Stimulated activated CD8-positive, alpha-beta memory T cell treated with anti-CD3 and anti-CD28 coated beads, Interleukin-4, amount 100 ng/mL, for 48 hours (primary cell): ENCODE measurements at regions not wholly inside any gene's neighbourhood (a gene's known extent, or its start where the extent isn't known, plus 50 kb on each side); places are given as distances from the start of the nearest gene placed in this dataset.
"Not testable (repeated sequence)": the region's sequence is repeated elsewhere in the genome, so short reads cannot be mapped to it uniquely, and the experiment has no call there.

Source experiments
- DNase-seq: peaks from one replicate; pipeline ENCODE4 v3.0.0-alpha.2; 2020

GRCh38 chr3:178349218-178349596 lies 187.0 kb upstream of the KCNMB2 start:
- DNase-seq = not testable (repeated sequence)

- no peak for DNase-seq
Measured at GRCh38 chr3:178350763-178351162, 185.5 kb upstream of the KCNMB2 start.

DNA sequence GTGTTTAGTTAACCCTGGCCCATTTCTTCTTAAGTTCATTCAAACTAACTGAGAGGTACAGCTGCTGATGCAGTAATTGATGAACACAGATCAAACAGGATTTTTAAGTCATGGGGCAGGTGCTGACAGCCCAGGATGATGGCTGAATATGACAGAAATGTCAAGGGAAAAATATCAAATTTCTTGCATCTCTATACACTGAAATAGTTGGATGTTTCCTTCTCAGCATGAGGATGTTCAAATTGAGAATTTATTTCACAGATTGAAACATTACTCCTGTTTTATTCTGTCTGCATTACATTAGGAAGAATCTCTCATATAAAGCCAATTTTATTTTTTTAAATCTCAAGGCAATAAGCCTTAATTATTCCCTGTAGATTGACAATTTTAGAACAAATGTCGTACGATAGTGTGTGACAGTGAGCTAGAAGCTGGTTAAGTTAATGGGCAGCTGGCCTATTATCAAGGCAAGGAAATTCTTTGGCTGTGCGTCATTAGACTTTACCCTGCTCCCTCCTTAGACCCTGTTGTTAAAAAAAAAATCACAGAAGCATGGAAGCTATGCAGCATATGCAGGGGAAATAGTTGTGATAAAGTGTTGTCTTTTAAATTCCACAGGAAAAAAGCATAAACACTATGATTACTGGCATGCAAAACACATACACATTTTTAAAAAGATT lies 183.8 kb upstream of the KCNMB2 start:
- DNase-seq = no peak

DNA sequence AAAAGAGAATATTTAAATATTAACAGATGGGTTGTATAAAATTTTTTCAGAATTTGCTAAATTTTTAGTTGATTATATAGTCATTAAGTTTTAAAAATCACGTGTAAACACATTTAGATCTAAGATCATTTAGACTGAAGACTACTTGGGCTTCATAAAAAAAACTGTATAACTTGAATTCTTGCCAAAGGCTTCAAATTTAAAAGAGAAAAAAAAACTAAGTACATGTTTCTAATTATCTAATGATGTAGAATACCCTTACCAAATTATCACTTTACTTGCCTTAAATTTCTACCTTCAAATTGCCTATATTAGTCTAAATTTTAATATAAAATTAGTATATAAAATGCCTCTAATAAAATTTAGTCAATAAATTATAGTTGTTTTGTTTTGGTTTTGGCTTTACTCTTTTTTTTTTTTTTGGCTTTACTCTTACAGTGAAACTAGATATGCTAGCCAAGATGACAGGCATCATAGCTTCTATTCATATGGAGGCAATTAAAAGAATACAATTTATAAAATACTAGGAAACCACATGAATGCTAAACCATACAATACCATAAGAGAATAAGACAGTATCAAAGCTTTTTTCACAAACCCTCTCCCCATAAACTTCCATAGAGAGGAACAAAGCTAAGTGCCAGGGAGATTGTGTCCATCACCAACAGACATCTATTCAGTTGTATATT lies 183.1 kb upstream of the KCNMB2 start:
- DNase-seq = no peak

DNA sequence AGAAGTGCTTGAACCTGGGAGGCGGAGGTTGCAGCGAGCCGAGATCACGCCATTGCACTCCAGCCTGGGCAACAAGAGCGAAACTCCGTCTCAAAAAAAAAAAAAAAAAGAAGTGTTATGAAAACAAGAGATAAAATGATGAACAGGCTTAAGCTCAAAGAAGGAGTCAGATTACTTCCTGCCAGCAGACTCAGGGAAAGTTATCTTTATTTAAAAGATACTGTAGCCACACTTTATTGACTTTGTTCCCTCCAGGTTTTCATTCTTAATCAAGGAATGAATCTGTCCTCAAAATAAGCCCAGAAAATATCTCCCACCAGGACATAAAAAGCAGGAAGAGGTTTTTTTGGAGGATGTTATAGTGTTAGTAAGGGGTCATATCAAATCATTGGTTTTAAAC lies 176.5 kb upstream of the KCNMB2 start:
- DNase-seq = no peak

- DNase-seq = not testable (repeated sequence)
Measured at GRCh38 chr3:178363048-178363447, 173.2 kb upstream of the KCNMB2 start.

DNA sequence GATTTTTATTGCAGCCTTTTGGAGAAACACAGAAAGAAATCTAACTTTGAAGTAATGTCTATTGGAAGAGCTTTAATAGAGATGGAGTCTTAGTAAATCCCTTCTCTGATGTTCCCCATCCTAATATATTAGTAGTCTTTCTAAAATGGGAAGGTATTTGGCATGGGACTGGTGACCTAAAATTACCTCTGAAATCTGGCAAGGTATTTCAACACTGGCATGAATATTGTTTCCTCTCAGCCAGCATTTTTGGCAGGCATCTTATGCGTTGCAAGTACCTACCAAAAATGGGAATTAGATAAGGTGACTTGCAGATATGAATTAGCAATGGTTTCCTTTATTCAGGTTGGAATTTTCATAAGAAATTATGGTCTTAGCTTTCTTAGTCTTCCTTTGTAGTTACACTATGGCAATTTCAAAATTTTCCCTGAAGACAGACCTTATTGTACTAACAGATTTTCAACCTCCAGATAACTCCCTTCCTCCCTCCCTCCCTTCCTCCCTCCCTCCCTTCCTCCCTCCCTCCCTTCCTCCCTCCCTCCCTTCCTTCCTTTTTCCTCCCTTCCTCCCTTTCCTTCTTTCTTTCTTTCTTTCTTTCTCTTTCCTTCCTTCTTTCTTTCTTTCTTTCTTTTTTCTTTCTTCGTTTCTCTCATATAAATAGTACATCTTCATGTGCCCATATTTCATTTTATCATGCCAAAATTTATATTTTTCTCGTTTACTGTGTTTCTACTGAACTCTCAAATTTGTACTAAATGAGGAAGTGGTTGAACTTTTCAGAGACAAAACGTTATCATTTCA lies 168.2 kb upstream of the KCNMB2 start:
- no peak for DNase-seq

- DNase-seq = no peak
Measured at GRCh38 chr3:178369006-178369405, 167.2 kb upstream of the KCNMB2 start.

DNA sequence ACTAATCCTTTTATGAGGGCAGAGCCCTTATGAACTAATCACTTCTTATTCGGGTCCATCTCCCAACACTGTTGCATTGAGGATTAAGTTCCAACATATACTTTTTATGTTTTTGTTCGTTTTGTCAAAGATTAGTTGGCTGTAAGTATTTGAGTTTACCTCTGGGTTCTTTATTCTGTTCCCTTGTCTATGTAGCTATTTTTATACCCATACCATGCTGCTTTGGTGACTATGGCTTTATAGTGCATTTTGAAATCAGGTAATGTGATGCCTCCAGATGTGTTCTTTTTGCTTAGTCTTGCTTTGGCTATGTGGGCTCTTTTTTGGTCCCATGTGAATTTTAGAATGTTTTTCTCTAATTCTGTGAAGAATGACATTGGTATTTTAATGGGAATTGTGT lies 166.4 kb upstream of the KCNMB2 start:
- no peak for DNase-seq

DNA sequence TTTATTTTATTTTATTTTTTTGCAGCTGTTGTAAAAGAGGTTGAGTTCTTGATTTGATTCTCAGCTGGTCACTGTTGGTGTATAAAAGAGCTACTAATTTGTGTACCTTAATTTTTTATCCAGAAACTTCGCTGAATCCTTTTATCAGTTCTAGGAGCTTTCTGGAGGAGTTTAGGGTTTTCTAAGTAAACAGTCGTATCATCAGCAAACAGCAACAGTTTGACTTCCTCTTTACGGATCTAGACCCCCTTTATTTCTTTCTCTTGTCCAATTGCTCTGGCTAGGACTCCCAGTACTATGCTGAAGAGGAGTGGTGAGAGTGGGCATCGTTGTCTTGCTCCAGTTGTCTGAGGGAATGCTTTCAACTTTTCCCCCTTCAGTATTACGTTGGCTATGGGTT lies 165.8 kb upstream of the KCNMB2 start:
- DNase-seq = no peak

DNA sequence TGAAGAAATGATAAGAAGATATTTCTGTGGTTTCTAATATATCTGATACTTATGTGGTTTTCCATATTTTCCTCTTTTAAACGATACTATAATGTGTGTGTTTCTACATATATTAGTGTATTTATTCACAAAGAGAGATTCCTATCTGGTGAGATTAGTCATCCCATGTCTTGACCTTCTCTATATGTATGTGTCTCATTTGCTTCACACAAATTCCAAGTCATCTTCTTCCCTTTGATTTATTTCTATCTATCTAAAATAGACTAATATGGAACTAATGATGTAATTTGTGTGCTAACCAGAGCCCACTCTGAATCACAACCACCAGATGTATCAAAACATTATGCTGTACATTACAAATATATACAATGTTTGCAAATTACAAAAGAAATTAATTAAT lies 154.7 kb upstream of the KCNMB2 start:
- DNase-seq = no peak

DNA sequence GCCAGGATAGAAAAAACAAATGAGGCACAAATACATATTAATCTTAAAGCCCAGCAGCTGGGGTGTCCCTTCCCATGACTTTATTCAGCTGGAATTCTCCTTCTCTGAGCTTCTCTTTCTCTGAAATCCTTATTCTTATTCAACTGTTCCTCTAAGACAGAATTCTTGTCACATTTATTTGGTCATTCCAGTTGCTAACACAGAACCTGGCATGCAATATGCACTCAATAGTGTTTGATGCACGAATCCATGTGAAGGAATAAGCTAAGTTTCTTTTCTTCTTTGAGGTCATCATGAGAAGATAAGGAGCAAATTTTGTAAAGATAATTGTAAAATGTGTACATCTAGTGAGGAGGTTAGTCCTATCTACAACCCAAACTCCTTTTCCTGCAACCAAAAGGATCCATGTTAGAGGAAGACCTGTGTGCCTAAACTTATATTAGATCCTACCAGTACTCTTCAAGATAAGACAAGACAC lies 154.2 kb upstream of the KCNMB2 start:
- DNase-seq = no peak

- no peak for DNase-seq
Measured at GRCh38 chr3:178382449-178383061, 153.7 kb upstream of the KCNMB2 start.

GRCh38 chr3:178384321-178385230 lies 151.7 kb upstream of the KCNMB2 start:
- no peak for DNase-seq

GRCh38 chr3:178385280-178385952 lies 150.8 kb upstream of the KCNMB2 start:
- DNase-seq = peak; percentile 25

- no peak for DNase-seq
Measured at GRCh38 chr3:178386401-178386800, 149.8 kb upstream of the KCNMB2 start.

GRCh38 chr3:178386880-178387279 lies 149.4 kb upstream of the KCNMB2 start:
- no peak for DNase-seq

GRCh38 chr3:178388473-178388872 lies 147.8 kb upstream of the KCNMB2 start:
- no peak for DNase-seq

GRCh38 chr3:178389258-178389657 lies 147.0 kb upstream of the KCNMB2 start:
- DNase-seq = no peak

GRCh38 chr3:178392511-178392926 lies 143.7 kb upstream of the KCNMB2 start:
- no peak for DNase-seq

DNA sequence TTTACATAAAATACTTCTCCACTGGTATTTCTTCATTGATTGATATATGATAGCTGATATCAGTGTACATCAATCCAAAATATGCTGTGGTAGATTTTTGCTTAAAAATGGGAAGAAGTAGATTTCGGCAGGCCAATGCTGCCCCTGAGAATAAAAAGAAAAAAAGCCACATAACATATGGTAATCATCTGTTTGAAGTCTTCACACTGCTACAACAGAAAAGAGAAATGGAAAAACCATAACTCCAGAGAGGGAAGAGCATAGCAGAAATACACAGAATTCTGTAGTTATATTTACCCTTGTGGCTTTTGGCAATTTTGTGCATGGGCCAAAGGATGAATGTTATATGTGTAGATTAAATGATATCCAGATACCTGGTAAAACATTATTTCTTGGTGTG lies 143.1 kb upstream of the KCNMB2 start:
- no peak for DNase-seq

DNA sequence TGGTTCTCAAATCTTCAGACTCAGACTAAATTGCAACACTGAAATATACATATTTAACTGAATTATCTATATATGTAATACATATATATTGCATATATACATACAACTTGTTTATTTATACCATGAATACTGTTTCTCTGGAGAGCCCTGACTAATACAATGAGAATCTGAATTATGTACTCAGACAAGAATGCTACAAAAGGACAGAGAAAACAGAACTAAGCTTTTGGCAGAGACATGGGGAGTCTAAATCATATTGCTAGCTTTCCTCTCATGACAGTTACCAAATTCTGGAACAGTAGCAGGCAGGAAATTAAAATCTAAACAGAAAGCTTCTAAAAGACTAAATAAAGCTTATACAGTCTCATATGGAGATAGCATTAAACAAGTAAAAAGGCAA lies 142.4 kb upstream of the KCNMB2 start:
- DNase-seq = no peak
